NCI-H2196 (cell line): ENCODE measurements at regions not wholly inside any gene's neighbourhood (a gene's known extent, or its start where the extent isn't known, plus 50 kb on each side); places are given as distances from the start of the nearest gene placed in this dataset.
"Not testable (repeated sequence)": the region's sequence is repeated elsewhere in the genome, so short reads cannot be mapped to it uniquely, and the experiment has no call there.

Experiments
- DNase-seq: peaks from one replicate; lab custom pipeline; 2025; ENCODE audit not compliant: unreplicated experiment; lab: John Stamatoyannopoulos, UW

DNA sequence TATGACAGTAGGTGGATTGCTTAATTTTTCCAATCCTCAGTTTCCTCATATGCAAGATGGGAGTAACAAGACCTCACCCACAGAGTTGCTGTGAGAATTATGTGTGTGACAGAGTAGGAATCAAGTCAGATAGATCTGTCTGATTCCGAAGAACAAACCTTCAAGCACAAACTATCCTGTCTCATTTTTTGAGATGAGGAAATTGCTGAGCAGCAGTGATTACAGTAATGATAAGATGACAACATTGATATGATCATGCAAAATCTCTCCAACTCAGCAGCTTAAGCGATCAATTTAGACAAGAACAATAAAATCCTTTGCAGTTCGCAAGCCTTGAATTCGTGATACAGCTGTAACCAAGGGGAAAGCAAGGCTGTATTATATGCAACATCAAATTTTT lies 474.1 kb downstream of the OMA1 start:
- DNase-seq, result no peak

DNA sequence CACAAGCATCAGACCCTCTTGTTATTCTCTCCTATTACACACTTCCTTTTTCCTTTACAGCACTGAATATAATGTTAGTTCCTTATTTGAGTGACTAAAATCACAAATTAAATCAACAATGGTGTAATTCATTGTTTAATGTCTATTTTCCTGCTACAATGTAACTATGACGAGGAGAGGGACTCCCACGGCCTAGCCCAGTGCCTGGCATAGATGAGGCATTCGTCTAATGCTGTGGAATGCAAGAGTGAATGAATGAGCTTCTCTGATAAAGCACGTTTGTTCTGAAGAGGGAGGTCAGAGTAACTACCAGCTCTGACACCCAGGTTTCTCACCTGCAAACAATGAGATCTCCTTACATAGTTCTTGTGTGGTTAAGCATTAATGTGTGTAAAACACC lies 479.4 kb downstream of the OMA1 start:
- no peak for DNase-seq

DNA sequence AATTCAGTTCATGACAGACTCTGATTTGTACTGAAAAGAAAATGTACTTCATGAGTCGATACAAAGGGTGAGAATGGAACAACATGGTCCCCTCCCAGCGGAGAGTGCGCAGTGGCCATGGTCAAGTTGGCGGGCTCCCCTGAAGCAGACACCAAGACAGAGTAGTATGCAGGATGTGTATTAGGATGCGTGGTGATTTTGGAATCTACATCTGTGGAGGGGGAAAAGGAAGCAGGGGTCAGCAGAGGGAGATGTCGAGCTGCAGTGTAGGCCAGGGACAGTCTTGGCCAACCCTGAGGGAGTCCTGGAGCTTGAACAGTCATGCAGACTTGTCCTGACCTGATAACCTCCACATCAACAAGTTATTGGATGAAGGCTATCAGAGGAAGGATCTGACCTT lies 481.0 kb downstream of the OMA1 start:
- DNase-seq, result no peak

DNA sequence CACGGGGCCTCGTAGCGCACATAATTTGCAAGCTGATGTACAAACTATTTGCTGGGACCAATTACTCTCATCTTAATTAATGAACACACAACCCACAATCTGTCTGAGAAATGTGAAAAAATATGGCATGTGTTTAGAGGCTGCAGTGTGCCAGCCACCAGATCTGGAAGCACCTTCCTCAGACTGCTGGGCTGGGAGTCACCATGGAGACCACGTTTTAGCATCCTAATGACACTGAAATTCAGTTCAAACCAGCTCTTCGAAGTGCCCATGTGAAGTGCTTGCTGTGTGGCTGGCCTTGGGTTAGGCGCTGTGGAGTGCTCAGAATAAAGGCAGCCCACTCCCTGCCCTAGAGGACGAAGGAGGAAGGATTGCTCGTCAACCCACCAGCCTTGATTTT lies 482.4 kb downstream of the OMA1 start:
- DNase-seq, result no peak

DNA sequence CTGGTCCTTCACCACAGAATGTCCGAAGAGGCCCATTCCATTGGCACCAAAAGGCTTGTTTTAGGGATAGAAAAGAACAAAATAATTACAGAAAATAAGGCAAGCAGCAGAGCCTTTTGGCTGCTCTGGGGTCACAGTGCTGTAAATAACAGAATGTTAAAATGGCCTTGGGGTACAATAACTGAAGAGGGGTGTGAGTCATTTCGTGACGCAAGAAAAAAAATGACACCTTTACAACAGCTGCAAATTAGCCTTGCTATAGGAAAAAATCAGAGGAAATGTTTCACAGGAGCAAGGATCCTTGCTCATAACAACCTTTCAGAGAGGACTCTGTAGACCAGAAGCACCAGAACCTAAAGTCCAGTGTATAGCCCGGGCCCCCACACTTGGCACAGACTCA lies 483.4 kb downstream of the OMA1 start:
- no peak for DNase-seq

DNA sequence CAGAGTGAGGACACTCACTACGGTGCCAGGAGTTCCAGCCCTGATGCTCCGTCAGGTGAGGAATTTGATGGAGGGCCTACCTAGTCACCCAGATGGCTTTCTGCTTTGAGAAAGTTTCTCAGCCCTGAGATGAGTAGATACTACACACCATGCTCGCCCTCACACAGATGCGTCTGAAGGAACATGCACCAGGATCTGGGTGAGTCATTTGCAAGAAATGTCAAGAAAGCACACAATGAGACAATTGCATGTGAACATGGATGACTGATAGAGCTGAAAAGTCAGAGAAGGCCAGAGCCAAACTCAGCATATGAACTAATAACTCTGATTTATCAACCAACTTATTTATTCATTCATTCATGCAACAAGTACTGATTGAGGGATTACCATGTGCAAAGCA lies 483.9 kb downstream of the OMA1 start:
- DNase-seq, result no peak

DNA sequence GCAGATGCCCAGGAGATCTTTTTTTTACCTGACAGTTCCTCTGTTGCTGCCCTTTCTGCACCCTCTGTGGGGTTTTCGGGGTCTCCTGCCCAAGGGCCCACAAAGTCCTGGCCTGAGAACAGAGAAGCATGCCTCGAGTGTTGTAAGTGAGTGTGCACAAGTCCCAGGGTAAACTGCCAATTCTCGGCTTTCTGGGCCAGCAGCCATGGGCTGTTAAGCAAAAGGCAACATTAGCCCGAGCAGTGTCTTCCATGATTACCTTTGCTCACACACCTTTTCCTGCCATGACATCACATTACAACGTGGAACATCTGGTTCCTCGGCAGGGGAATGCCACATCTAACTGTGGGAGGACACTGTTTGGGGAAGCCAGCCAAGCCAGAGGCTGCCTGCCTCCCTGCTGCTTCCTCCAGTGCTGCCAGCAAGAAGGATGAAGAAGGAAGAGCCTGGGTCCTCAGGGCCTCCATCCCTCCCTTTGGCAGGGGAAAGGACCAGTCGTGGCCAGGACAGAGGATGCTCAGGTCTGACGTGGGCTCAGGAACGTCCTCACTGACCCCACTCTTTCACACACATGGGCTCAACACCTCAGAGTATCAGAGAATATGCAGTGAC lies 485.9 kb downstream of the OMA1 start:
- no peak for DNase-seq

DNA sequence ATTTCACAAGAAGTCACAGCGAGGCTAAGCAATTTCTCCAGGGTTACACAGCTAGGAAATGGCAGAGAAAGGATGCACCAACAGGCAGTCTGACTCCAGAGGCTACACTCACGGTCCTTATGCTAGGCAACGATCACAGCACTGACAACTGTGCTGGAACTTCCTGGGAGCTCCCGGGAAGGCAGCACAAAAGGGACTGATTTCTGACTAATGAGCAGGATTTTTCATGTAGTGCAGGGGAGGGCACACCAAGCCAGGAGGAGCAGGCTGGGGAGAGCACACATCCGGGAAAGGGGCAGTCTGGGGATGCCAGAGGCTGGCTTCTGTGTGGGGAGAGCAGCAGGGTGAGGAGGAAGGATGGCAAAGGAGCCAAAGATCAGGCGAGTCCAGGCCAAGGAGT lies 486.7 kb downstream of the OMA1 start:
- no peak for DNase-seq

DNA sequence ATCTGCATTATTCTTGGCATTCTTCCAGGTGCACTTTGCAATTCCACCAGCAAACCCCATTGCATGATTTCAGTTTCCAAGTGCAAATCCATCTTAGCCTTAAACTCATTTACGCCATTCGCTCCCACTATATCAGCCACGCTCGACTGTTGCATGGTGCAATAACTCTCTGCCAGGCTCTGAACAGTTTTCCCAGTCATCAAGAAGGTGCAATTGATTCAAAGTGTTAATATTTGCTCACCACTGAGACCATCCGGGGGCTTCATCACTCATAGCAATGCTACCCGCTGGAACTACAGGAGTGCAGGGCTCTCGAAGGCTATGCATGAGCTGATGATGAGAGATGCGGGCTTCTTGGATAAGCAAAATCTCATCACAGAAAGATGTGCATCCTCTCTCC lies 488.2 kb downstream of the OMA1 start:
- no peak for DNase-seq

DNA sequence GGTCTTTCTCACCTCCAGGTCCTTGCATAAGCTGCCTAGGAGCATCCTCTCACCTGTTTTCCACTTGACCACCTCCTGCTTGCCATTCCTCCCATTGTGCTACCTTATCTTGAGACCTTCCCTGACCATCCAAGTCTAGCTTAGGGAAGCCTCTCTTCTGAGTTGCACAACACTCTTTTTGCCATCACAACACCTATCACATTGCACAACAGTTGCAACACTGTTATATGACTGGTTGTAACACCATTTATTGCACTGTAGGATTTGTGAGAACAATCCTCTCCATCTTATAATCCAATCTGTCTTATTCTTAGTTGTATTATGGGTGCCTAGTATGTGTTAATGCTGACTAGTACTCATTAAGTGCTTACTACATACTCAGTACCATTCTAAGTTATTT lies 488.7 kb downstream of the OMA1 start:
- no peak for DNase-seq

DNA sequence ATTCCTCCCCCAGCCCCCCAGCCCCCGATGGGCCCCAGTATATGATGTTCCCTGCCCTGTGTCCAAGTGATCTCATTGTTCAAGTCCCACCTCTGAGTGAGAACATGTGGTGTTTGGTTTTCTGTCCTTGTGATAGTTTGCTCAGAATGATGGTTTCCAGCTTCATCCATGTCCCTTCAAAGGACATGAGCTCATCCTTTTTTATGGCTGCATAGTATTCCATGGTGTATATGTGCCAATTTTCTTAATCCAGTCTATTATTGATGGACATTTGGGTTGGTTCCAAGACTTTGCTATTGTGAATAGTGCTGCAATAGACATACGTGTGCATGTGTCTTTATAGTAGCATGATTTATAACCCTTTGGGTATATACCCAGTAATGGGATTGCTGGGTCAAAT lies 495.3 kb downstream of the OMA1 start:
- not testable (repeated sequence) for DNase-seq

DNA sequence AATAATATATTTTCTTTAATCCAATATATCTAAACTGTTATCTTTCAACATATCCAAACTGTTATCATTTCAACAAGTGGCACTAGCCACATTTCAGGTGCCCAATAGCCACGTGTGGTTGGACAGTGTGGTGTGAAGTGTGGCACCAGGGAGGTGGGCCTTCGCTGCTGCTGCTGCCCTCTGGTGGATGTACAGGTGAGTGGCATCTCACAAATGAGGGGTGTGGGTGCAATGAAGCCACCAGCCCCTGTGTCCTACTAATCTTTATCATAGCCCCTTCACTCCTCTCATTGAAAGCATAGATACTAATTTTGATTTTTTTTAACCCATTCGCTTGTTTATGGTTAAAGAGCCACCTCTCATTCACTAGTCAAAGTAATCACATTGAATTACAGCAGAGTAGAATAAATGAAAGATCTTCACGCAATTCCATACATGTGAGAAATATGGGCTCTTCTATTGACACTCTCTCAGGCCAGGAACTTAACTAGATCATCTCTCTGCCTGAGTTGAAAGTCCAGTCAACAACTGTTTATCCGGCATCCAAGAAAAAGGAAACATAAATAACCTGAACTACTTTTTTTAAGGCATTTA lies 499.2 kb downstream of the OMA1 start:
- DNase-seq, result no peak

DNA sequence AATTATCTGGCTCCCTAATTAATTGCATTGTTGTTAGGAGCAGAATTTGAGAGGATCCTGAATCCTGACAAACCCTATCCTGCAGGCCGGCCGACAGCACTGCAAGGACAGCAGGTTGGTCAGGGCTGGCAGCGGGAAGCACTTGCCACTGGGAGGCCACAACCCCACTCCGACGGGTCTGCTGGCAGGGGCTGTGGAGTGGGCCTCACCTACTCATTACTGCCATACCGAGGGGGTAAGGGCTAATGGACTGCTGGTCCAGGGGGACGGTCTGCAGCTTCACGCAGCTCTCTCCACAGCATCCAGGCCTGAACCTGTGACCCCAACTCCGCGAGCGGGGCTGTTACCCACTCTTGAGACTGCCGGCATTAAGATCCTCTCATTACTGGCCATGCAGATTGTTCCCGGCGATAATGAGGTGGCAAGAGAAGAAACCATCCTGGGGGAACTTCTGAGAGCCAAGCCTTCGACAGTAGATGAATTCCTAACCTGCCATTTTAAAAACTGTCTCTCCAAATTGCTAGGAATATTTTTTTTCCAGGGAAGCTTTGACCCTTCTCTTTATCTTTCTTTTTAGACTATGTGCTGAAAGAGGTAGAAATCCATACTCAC lies 501.3 kb downstream of the OMA1 start:
- DNase-seq, result no peak

DNA sequence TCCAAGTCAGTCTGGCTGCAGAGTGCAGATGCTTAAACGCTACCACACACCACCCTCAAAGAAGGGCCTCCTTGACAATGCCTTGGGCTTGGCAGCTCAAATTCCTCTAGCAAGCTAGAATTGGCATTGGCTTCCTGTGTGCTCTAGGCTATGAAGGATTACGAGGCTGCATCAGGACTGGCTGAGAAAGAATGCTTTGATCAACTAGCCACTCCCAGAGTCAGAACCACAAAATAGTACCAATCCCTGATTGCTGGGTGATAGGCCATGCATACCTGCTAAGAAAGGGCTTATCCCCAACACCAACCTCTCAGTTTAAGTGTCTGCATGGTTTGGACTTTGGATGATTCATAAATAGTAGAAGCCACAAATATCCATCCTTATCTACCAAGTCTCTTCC lies 504.9 kb downstream of the OMA1 start:
- DNase-seq, result no peak

DNA sequence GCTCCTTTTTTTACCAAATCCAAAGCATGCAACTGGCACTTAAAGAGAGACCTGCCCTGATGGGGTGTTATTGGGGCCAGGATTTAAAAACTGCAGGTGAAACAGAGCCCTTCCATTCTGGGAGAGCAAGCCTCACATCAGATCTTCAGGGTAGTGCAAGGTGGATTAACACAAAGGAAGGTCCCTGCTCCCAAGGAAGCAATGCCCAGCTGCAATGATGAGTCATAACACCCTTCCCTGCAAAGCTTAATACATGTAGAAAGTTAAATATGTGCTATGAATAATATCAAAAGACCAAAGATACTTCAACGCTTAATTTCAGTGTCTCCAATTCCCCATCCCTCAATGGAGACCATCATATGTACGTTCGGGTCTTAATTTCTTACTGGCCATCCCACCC lies 508.0 kb downstream of the OMA1 start:
- DNase-seq, result no peak

DNA sequence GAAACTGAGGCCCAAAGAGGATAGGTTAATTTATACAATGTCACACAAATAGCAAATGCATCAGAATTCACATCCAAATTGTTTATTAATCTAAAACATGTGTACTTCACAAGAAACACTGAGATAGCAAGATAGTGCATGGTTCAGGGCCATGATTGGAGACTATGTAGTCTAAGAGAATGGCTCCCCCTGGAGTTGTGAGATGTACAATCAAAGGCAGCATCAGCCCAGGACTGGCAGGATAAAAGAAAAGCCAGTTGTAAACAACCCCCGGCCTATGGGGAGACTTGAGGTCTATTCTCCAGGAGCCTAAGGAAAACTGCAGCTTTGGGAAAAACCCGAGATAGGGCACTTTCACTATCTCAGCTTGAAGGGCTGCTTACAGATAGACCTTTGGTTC lies 511.0 kb downstream of the OMA1 start:
- DNase-seq, result no peak

DNA sequence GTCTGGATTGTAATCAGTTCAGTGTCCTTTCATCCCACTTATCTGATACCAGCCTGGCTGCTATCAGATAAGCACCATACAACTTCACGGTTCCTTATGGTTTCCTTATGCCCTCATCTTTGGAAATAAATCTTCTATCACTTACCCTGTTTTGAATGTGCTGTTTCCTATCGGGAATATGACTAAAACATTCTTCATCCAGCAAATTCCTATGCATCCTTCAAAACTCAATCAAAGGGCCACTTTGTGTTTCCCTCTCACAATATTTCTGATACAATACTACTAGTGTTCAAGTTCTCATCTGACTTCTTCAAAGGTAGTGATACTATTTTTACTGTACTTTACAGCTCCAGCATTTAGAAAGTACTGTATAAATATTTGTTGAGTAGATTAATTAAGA lies 513.2 kb downstream of the OMA1 start:
- DNase-seq, result no peak

DNA sequence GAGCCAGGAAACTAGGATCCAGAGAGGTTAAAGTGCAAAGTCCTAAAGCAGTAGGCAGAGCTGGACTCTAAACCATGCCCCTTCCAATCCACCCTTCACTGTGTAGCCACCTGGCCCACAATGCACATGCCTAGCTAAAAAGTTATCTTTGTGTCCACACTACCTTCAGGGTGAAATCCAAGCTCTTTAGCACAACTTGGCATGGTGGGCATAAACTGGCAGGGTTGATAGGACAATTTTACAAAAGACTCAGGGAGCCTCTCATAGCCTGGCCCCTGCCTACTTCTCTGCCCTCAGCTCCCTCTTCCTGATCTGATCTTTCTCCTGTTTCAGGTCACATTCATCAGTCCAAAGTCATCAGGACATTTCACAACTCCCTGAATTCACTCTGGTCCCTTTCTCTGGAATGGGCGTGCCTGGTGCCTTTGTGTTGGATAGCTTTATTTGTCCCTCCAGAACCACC lies 513.9 kb downstream of the OMA1 start:
- no peak for DNase-seq

DNA sequence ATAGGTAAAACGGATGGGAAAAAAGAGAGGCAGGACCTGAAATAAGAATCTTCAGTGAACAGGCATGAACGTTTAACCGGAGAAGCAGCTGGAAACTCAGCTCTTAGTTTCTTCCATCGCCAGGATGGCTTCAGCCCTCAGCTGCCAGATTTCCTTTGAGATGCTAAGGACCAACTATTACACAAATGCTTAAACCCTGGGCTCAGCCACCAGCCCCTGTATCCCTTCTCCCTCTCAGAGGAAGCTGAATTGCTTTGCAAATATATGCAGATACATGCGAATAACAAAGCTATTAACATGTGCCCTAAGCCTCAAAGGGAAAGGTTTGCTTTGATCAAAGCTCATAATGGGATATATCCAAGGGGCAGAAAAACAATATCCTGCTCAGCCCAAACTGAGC lies 515.1 kb downstream of the OMA1 start:
- no peak for DNase-seq

DNA sequence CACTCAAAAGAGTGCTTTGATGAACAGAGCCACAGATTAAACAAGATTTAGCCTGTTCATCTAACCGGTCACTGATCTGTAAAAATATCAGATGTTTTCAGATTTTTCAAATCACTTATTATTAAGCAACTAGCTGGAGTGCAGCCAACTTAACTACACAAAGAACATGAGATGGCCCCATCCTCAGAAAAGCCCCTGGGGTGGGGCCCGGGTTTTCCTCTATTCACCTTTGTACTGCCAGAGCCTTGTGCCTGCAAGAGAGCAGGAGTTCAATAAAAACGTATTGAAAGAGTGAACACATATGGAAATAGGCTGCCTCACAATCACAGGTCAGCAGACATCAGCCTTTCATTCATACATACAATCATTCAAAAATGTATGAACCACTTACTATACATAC lies 516.1 kb downstream of the OMA1 start:
- DNase-seq, result no peak

DNA sequence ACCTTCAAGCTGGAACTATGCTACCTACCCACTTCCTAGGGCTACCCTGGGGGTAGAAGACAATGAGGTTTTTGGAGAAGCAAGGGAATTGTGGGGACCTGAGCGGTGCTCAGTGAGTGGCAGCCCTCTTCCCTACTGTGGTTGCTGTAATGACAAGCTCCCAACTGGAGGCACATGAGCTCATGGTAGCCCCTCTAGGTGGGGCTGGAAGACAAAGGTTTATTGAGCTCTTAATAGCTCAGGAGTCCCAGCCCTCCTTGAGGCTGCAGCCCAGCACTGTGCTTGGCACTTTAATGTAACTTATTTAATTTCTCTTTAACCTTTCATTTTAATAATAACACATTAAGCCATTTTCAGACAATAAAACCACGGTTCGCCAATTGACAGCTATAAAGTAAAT lies 528.9 kb downstream of the OMA1 start:
- DNase-seq, result no peak

DNA sequence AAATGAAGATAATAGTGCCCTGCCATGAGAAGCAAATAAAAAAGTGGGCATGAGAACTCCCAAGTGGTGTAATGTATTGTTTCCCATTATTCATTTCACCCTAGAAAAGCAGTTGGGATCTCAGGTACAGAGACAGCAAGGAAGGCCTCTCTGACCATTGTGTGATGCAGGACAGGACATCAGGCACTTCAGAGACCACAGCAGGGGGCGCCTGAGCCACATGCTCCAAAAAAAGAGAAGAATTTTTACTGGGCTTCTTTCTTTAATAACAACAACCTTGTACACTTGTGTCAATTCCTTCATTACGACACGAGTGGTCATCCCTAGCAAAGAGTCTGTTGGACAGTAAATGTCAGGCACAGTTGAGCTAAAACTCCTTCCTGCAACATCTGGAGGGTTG lies 533.3 kb downstream of the OMA1 start:
- no peak for DNase-seq

DNA sequence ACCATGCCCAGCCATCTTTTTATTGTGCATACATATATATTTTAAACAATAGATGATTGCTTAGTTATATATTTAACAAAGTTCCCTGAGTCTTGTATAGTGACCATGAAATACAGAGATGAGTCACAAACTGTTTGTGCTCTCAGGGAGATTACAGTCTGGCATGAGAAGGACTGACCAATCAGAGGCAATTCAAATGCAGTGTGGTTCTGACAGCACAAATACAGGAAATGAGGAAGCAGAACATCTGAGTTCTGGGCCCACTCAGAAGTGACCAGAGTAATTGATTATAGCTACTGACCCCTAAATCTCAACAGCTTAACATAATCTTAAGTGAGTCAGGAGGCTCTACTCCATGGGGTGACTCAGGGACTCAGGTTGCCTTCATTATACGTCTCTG lies 534.5 kb downstream of the OMA1 start:
- no peak for DNase-seq
